SU-DHL-6 (cell line): ENCODE measurements at regions not wholly inside any gene's neighbourhood (a gene's known extent, or its start where the extent isn't known, plus 50 kb on each side); places are given as distances from the start of the nearest gene placed in this dataset.

ENCODE experiments used
- H2AFZ ChIP-seq: fragments of 200-600 bp; sonication (generic); 2 replicates; pipeline ENCODE4 v1.6.1; 2014; ENCODE audit warnings: low read depth, mild to moderate bottlenecking, moderate library complexity, mixed read lengths, antibody characterized with exemption, low read length; ENCODE audit not compliant: severe bottlenecking
- H3F3A ChIP-seq: fragments of 200-600 bp; shearing (Covaris generic); 2 replicates; pipeline ENCODE4 v1.6.0; 2016; ENCODE audit warnings: antibody characterized with exemption, mild to moderate bottlenecking; ENCODE audit not compliant: insufficient read depth
- H3K27ac ChIP-seq: fragments of 200-600 bp; sonication (generic); 2 replicates; pipeline ENCODE4 v1.5.1; 2016; ENCODE audit warnings: low read depth, mild to moderate bottlenecking, low read length, moderate library complexity, mixed read lengths
- H3K27me3 ChIP-seq: fragments of 200-600 bp; sonication (generic), shearing (Covaris generic); 2 replicates; pipeline ENCODE4 v1.6.0; 2014; ENCODE audit warnings: mild to moderate bottlenecking, low read length
- H3K36me3 ChIP-seq: fragments of 200-600 bp; sonication (generic); 2 replicates; pipeline ENCODE4 v1.6.1; 2014; ENCODE audit warnings: mild to moderate bottlenecking, low read length, mixed read lengths
- H3K4me2 ChIP-seq: fragments of 300-600, 200-600 bp; shearing (Covaris generic), sonication (generic); 2 replicates; pipeline ENCODE4 v1.6.0; 2014; ENCODE audit warnings: low read length, low read depth, mild to moderate bottlenecking; ENCODE audit not compliant: poor library complexity, severe bottlenecking
- H3K4me3 ChIP-seq: fragments of 200-600 bp; sonication (generic); 2 replicates; pipeline ENCODE4 v1.5.1; 2014; ENCODE audit warnings: antibody characterized with exemption, low read length, mild to moderate bottlenecking, mixed read lengths; ENCODE audit not compliant: insufficient read depth, poor library complexity, severe bottlenecking
- H3K79me2 ChIP-seq: fragments of 200-600 bp; sonication (generic); 2 replicates; pipeline ENCODE4 v1.6.1; 2014; ENCODE audit warnings: mild to moderate bottlenecking, low read length, moderate library complexity; ENCODE audit not compliant: insufficient read depth
- H3K9ac ChIP-seq: fragments of 200-600 bp; sonication (generic); 2 replicates; pipeline ENCODE4 v1.7.0; 2014; ENCODE audit warnings: mild to moderate bottlenecking, low read length
- H3K9me2 ChIP-seq: fragments of 200-600 bp; sonication (generic); replicated peaks from 2 replicates; pipeline ENCODE4 v1.6.1; 2014; ENCODE audit warnings: low read length; ENCODE audit not compliant: insufficient read depth
- H3K9me3 ChIP-seq: fragments of 200-600 bp; sonication (generic); 2 replicates; pipeline ENCODE4 v1.6.1; 2014; ENCODE audit warnings: low read length, mixed read lengths; ENCODE audit not compliant: insufficient read depth
- H4K20me1 ChIP-seq: fragments of 200-600 bp; sonication (generic); 2 replicates; pipeline ENCODE4 v1.6.1; 2014; ENCODE audit warnings: low read depth, mild to moderate bottlenecking, antibody characterized with exemption, low read length, moderate library complexity, mixed read lengths
- EZH2phosphoT487 ChIP-seq: fragments of 200-600 bp; sonication (generic), shearing (Covaris generic); conservative IDR thresholded peaks from 2 replicates; pipeline ENCODE4 v1.6.1; 2018; ENCODE audit warnings: mild to moderate bottlenecking, antibody characterized with exemption, low read length, moderate library complexity, mixed read lengths
- TF ChIP-seq, protein P1 (sequence below): fragments of 200-600 bp; sonication (generic); IDR thresholded peaks from one replicate; pipeline ENCODE4 v1.5.1; 2017; ENCODE audit warnings: antibody characterized with exemption, mild to moderate bottlenecking, low read length, moderate library complexity; ENCODE audit not compliant: insufficient read depth, poor library complexity, severe bottlenecking

DNA sequence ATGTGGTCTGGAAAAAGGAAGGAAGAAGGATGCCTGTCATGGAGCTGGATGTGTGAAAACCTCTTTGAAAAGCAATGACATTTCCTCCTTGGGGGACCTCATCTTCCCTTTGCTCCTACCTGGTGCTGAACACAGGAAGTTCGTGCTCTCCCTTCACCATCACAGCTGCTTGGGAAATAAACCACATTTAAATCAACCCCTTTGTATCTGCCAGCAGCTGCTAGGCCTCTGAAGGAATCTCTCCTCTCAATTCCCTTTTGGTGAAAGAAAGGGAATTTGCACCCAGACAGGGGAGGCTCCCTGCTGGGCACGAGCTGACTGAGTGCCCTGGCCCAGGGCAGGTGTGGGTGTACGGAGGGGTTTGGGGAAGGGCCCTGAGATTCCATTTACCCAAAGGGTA lies 437.7 kb downstream of the TSHZ3 start:
- TF ChIP-seq, protein P1, sequence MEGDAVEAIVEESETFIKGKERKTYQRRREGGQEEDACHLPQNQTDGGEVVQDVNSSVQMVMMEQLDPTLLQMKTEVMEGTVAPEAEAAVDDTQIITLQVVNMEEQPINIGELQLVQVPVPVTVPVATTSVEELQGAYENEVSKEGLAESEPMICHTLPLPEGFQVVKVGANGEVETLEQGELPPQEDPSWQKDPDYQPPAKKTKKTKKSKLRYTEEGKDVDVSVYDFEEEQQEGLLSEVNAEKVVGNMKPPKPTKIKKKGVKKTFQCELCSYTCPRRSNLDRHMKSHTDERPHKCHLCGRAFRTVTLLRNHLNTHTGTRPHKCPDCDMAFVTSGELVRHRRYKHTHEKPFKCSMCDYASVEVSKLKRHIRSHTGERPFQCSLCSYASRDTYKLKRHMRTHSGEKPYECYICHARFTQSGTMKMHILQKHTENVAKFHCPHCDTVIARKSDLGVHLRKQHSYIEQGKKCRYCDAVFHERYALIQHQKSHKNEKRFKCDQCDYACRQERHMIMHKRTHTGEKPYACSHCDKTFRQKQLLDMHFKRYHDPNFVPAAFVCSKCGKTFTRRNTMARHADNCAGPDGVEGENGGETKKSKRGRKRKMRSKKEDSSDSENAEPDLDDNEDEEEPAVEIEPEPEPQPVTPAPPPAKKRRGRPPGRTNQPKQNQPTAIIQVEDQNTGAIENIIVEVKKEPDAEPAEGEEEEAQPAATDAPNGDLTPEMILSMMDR, result no peak
- no peak for TF ChIP-seq EZH2phosphoT487
- Histone ChIP-seq H3K9me3 (no peaks in the 10 kb centered on the region), H3K4me3 (no peak overlapping the region), H3K36me3 (no peaks in the 10 kb centered on the region), H3K9me2 (no peaks in the 10 kb centered on the region), H3F3A (no peaks in the 10 kb centered on the region), H3K9ac (no peak overlapping the region), H3K79me2 (no peaks in the 10 kb centered on the region), H3K4me2 (no peak overlapping the region), H2AFZ (no peak overlapping the region), H3K27ac (no peak overlapping the region), H4K20me1 (no peaks in the 10 kb centered on the region), H3K27me3 (no peaks in the 10 kb centered on the region)

DNA sequence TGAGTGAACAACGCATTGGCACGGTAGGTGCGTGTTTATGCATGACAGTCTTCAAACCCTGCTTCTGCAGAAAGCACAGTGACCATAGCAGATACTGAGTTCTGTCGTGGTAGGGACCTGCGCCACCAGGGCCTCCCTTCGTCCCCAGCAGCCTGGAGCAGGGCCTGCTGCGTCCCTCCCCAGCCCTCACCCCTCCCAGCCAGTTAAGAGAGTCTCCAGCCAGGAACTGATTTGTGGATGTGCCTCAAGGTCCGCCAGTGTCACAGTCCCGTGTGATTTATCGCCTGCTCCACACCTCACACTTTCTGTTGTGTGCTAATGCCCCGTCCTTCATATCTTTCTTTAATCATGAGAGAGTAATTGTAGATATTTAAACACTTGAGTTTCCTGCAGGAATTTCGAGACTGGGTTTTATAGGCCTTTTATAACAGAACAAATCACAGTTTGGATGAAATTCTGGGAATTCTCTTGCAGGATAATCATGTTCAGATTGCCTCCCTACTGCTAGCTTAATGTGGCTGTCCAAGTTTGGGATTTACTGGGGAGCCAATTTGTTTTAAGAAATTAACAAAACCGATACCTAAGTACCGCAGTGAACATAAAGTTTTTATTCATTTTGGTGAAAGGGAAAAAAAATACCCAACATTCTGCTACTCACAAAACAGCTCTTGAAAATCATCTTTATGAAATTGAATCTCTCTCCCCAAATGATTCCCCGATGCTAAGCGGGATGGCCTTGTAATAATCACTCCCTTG lies 438.6 kb downstream of the TSHZ3 start:
- no peak for TF ChIP-seq EZH2phosphoT487
- TF ChIP-seq, protein P1, result no peak
- no peak overlapping the region for H3K4me2 ChIP-seq
- no peak overlapping the region for H3K4me3 ChIP-seq
- no peaks in the 10 kb centered on the region for H3K9me2 ChIP-seq
- no peaks in the 10 kb centered on the region for H3K9me3 ChIP-seq
- H3K9ac ChIP-seq, result no peak overlapping the region
- no peaks in the 10 kb centered on the region for H3K79me2 ChIP-seq
- no peaks in the 10 kb centered on the region for H3K36me3 ChIP-seq
- H2AFZ ChIP-seq, result no peak overlapping the region
- H3K27me3 ChIP-seq, result no peaks in the 10 kb centered on the region
- no peaks in the 10 kb centered on the region for H3F3A ChIP-seq
- H3K27ac ChIP-seq, result no peak overlapping the region
- no peaks in the 10 kb centered on the region for H4K20me1 ChIP-seq

DNA sequence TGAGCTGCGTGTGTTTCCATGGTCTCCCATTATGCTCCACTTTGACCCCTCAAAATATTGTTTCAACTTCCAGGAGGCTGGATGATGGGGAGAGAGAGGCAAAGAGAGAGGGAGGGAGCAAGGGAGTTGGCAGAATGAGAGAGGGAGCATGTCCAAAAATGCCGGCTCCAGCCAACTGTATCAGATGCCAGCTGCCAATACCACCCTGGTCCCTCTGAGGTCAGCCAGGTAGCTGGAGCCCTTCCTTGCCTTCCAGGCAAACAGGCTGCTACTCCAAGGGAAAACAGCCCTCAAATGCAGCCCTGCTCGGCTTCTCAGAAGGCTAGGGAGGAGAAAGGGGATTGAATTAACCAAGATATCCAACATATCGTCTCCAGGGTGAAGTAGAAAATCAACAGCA lies 440.0 kb downstream of the TSHZ3 start:
- H3K9me3 ChIP-seq, result no peaks in the 10 kb centered on the region
- no peak overlapping the region for H3K4me2 ChIP-seq
- H3K4me3 ChIP-seq, result no peak overlapping the region
- no peak overlapping the region for H2AFZ ChIP-seq
- H3K27me3 ChIP-seq, result no peaks in the 10 kb centered on the region
- H3K36me3 ChIP-seq, result no peaks in the 10 kb centered on the region
- no peaks in the 10 kb centered on the region for H4K20me1 ChIP-seq
- TF ChIP-seq EZH2phosphoT487, result no peak
- TF ChIP-seq, protein P1, result no peak
- H3F3A ChIP-seq, result no peaks in the 10 kb centered on the region
- H3K27ac ChIP-seq, result no peak overlapping the region
- no peaks in the 10 kb centered on the region for H3K79me2 ChIP-seq
- no peaks in the 10 kb centered on the region for H3K9me2 ChIP-seq
- no peak overlapping the region for H3K9ac ChIP-seq
